ENCODE measurements at regions not wholly inside any gene's neighbourhood (a gene's known extent, or its start where the extent isn't known, plus 50 kb on each side); places are given as distances from the start of the nearest gene placed in this dataset.
"Not testable (repeated sequence)": the region's sequence is repeated elsewhere in the genome, so short reads cannot be mapped to it uniquely, and the experiment has no call there.

DNA sequence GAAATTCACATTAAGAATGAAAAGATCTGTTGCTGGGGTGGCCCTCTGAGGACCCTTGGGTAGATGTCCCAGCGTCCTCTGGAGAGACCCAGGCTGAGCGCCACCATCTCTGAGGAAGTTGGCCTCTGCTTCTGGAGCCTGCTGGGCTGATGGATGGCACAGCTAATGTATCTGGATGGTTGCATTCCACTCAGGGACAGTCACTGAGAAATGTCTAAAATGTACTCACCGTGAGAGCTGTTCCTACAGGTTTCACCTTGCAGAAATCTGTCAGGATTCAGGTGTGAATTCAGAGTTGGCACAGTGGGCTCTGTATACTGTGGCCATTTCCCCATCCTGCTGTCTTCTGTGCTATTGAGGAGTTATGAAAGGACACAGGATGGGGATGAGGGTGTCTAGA, 247.2 kb downstream of the AACS start:
- DNase-seq: no peak

DNA sequence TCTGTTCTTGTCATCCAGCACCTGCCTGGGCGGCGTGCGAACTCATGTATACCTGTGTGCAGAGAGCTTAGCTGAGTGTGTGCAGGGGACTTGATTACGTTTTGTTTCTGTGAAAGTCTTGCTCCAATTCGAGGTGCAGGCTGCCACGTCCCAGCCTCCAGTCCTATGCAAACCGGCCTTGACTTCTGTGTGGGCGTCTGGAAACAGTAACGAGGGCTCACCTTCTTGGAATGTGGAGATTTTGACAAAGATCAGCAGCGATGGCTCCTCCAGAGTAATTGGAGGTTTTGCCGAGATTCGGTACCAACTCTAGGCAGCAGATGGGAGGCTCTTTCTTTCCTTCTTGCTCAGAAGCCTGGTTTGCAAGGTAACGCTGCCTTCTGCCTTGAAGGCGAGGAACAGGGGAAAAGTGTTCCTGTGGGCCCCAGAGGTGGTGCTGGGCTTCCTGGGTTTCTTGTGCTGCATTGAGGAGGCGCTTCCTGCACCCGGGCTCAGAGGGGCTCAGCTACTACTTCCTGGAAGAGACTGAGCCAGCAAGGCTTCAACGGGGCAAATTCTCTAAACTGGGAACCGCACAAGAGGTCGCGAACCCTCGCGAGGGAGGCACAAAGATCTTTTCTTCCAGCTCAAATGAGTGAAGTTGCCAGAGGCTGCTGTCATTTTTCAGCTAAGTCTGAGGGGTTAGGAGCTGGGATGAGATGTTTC, 249.0 kb downstream of the AACS start:
- DNase-seq: no peak

DNA sequence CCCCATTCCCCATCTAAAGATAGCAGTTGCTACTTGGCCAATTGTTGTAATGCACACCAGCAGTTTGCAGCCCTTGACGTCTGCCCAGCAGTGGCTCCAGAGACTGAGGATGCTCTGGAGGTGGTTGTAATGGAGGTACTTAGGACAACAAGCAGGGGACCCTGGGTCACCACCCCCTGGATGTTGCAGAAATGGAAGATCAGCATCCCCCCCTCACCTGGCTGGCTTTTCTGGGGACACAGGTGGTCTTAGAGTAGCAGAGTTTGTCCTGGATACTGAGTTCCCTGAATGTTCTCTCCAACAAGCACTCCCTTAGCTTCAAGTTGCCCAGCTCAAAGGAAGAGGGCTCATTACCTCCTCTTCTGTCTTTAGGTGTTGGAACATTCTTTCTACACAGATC, 250.5 kb downstream of the AACS start:
- no peak for DNase-seq

GRCh38 chr12:125320177-125320576, 254.9 kb downstream of the AACS start:
- DNase-seq: no peak

DNA sequence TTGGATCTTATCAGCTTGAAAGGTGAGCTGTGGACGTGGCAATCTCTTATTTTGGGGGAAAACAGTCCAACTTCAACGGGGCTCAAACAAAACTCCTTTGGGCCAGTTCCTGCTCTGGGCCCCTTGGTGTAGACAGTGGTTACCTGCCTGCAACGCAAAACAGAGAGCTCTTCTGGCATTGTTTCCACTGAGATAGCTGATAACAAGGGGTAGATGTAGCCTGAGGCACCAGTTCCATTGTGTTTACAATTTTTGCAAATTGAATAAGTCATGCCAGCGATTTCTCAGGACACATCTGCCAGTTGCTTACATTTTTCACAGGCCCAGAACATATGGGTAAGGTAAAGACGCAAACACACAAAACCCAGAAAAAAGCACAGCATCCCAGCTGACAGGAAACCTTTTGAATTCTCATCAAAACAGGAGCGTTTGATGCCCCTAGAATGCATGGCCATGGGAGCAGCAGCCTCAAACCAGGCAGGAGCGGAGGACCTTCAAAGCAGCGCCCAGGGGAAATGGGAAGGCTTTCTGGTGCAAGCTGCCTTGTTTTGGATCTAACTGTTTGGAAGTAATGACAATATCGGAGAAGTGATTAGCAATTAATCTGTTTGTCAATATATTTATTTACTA, 259.7 kb downstream of the AACS start:
- DNase-seq: no peak

DNA sequence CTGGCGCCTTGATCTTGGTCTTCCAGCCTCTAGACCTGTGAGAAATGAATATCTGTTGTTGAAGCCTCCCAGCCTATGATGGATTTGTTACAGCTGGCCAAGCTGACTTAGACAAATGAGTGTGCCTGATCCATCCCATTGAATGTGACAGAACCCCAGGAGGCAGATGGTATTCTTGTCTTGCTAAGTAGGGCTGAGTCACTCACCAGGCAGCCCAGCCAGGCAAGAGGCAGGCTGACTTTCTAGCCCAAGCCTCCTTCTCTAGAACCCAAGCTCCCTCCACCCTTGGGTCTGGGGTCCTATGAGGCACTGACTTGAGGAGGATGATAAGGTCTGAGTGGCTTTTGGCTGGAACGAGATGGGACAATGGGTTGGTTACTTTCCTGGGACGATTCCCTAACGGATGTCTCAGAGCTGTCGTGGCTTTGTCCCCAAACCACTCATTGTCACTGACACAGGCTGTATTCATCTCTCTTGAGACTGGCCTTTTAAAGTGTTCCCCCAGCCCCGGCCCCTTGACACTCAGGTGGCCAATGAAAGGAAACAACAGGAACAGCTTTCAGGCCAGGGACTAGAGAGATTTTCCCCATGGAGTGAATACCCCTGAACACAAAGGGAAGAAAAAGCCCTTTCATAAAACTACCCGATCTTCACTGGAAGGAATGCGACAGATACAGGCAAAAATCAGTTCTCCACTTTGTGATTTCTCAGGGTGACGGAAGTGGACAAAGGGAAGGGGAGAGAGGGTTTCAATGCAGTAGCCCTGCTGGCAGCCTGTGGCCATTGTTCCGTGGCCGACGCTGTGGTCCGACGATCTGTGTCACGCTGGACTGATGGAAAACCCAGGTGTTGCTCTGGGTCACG, 264.2 kb downstream of the AACS start:
- no peak for DNase-seq

DNA sequence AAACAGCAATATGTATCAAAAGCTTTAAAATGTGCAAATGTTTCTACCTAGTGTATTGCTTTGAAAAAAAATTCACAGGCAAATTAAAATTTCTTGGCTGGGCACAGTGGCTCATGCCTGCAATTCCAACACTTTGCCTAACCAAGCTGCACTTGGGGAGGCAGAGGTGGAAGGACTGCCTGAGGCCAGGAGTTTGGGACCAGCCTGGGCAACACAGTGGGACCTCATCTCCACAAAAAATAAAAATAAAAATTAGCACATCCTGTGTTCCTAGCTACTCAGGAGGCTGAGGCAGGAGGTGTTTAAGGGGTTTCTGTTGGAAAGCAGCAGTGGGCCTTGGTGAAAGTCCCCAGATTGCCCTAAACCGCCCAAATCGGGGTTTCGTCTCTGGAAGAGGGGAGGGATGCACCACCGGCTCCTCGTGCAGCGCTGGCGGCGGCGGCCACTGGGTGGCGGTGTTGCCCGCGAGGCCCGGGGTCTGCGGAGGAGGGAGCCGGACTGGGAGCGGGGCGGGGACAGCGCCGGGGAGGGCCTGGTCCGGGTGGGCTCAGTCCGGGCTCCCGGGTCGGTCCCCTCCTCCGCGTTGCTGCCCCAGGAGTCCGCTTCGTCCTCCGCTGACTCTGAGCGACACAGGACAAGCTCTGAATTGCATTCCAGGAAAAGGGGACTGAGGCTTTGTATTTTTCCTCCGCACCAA, 265.6 kb downstream of the AACS start:
- peak; percentile 7 for DNase-seq

- no peak for DNase-seq
These were observed 266.3 kb downstream of the AACS start for GRCh38 chr12:125331342-125332052.

- no peak for DNase-seq
These were observed 267.7 kb downstream of the AACS start for GRCh38 chr12:125332900-125333299.

- no peak for DNase-seq
These were observed 271.0 kb downstream of the AACS start for GRCh38 chr12:125336246-125336645.

GRCh38 chr12:125340791-125341190, 275.6 kb downstream of the AACS start:
- DNase-seq: peak; percentile 7

- no peak for DNase-seq
These were observed 276.2 kb downstream of the AACS start for GRCh38 chr12:125341422-125341821.

DNA sequence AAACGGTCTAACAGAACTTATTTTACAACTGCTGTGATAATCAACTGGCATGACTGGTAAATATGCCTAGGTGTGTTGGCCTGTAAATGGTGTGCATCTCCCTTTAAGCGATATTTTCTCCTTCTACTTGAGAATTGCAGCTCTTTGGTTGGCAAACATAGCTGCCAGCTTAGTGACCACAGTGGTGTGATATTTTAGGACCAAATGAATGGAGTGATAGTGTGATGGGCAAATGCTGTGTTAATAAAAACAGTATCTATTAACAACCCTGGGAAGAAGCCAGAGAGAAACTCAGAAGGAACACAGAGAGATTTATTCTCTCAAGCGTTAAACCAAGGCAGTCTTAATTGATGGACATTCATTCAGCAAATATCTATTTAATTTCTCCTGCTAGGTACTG, 278.4 kb downstream of the AACS start:
- DNase-seq: no peak

DNA sequence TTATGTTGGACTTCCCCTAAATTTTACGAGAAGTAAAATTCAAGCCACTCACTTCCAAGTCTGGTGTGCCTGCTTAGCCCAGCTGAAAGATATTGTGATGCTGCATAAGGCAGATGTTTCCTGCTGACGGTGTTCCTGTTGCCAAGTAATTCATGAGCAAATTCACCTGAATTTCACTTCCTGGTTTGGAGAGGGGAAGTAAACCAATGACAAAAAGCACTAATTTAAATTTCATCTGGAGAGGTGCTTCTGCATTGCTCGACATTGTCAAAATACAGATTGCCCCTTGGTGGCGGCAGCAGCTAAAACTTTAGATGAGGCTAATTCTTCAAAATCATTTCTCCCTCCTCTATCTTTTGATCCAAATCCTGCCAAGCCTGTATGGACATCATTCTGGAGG, 281.1 kb downstream of the AACS start:
- no peak for DNase-seq

DNA sequence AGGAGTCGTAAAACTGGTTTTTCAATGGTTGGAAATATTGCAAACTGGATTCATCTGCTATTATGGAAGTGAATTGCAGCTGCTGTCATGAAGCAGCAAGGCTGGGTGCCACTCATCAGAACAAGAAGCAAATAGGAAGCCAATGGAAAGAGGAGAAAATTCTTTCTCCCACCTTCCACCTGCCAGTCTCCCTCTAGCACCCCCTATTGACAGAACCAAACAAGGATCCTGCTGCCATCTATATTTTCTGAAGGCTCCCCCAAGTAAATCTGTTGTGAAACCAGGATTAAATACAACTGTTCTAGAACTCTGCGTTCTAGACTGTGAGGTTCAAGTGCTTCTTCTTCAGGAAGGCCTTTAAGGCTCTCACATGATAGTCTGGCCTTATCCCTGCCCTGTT, 286.6 kb downstream of the AACS start:
- no peak for DNase-seq

- not testable (repeated sequence) for DNase-seq
These were observed 287.8 kb downstream of the AACS start for GRCh38 chr12:125353002-125353401.

GRCh38 chr12:125353871-125354270, 288.6 kb downstream of the AACS start:
- no peak for DNase-seq

DNA sequence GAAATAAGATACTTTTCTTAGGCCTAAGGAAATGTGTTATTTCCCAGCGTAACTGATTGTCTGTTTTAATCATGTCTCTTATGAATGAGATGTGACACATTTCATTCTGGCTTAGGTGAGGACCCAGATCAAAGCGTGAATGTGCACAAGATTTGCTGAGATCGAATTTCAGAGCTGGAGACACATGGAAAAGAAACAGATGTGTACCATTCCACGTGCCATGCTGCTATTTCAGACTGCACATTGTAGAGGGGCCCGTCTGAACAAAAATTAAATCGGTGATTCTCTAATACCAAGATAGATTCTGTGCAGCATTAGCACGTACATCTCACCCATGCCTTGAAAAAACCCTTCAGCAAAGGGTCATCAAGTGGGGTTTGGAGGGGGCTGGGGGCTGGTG, 290.4 kb downstream of the AACS start:
- no peak for DNase-seq

- DNase-seq: no peak
These were observed 290.9 kb downstream of the AACS start for GRCh38 chr12:125356111-125356510.

DNA sequence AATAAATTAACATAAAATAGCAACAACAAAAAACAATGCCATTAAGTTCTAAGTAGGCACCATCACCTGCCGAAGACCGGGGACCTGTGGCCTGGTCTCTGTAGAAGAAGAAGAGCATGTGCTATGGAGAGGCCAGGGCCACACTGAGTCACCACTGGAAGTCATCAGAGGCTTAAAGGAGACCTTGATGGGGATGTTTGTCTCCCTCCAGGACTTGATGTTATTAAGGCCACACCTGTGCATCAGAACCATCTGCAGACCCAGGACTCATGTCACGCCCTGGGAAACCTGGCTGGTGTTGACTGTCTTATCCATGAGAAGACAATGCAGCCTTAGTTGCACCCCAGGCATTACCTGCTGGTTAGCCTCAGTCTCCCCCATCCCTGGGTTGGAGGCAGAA, 292.3 kb downstream of the AACS start:
- no peak for DNase-seq

- no peak for DNase-seq
These were observed 295.3 kb downstream of the AACS start for GRCh38 chr12:125360540-125360939.

DNA sequence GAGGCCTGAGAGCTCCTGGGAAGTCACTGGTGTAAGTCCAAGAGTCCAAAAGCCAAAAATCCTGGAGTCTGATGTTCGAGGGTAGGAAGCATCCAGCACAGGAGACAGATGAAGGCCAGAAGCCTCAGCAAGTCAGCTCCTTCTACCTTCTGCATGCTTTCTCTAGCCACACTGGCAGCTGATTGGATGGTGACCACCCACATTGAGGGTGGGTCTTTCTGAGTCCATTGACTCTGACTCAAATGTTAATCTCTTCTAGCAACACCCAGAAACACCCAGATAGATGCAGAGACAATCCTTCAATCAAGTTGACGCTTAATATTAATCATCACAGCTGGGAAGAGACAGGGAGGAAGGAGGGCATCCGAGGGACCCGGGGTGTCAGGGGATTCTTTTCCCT, 305.8 kb downstream of the AACS start:
- no peak for DNase-seq

DNA sequence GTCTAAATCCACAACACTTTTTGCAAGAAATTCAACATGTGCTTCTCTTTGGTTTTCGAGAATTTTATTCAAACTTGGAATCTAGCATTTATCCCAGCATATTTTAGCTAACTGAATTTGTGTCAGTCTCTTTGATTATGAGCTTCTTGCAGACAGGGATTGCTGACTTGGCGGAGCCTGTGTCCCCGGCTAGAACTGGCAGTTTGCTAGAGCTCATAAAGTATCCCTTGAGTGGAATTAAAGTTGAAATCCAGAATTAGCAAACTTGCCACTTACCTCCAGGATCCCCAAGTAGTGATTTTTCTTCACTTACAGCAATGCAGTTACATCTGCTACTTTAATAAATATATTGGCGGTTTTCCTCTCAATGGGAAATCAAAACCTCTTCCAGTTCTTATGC, 306.9 kb downstream of the AACS start:
- no peak for DNase-seq

Measured in GOT3 (cell line).